Spleen (tissue), 7 donors: ENCODE measurements at regions not wholly inside any gene's neighbourhood (a gene's known extent, or its start where the extent isn't known, plus 50 kb on each side); places are given as distances from the start of the nearest gene placed in this dataset.

Experiments used
- POLR2A ChIP-seq, 3 donors: fragments of 450-650 bp; IDR thresholded peaks; one replicate each; pipeline ENCODE4 v1.5.1; 2017; ENCODE audit warnings: antibody characterized with exemption in 3 of 3, mild to moderate bottlenecking in 1 of 3
- POLR2AphosphoS5 ChIP-seq, 3 donors: sonication (generic); formaldehyde crosslinking; IDR thresholded peaks; one replicate each; pipeline ENCODE4 v1.5.1; 2017; ENCODE audit warnings: antibody characterized with exemption in 3 of 3
- TF ChIP-seq, protein P1 (sequence below), 11 experiments: fragments of 200-600 bp in 7 of 11; fragments of 450-650 bp in 4 of 11; sonication (generic) in 4 of 11; IDR thresholded peaks in 8 of 11; conservative IDR thresholded peaks in 3 of 11; 1 replicate in 7 of 11; 2 replicates in 4 of 11; pipeline versions ENCODE4 v1.4.0 to v1.8.0; 2016 to 2021; ENCODE audit warnings: antibody characterized with exemption in 11 of 11, inconsistent platforms in 4 of 11, mild to moderate bottlenecking in 1 of 11
- donor health status: DM: no; HTN: no; CAD: no; lungs with moderate emphysema.
- donor health status: DM: no; HTN: no; CAD: no.
- donor health status: DM: no; HTN: no; CAD: no.

DNA sequence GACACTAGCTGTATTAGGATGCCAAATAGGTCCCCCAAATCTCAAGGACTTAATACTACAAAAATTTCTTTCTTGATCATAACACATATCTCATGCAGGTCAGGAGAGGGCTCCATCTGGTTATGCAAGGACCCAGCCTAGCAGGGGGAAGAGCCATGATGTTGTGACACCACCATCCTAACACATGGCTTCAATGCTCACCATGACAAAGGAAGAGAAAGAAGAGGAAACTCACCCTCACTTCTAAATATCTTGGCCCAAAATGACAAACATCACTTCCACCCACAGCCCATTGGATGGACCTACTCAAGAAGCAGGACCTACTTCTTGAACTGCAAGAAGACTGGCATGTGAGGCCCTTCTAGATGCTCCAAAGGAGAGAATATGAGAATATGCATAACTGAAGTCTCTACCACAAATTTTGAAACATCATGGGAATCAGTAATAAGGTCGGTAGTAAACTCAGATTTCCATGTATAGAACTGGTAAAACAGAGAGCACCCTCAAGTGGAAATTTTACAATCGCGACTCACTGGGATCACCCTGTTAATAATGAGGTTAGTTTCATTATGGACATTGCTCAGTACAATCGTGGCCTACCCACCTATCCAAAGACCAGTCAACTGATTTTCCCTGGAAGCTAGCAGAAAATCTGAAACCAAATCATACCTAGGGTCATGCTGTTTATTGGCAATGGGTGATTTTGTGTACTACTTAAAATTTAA lies 308.2 kb downstream of the ACTL7B start:
- TF ChIP-seq, protein P1, sequence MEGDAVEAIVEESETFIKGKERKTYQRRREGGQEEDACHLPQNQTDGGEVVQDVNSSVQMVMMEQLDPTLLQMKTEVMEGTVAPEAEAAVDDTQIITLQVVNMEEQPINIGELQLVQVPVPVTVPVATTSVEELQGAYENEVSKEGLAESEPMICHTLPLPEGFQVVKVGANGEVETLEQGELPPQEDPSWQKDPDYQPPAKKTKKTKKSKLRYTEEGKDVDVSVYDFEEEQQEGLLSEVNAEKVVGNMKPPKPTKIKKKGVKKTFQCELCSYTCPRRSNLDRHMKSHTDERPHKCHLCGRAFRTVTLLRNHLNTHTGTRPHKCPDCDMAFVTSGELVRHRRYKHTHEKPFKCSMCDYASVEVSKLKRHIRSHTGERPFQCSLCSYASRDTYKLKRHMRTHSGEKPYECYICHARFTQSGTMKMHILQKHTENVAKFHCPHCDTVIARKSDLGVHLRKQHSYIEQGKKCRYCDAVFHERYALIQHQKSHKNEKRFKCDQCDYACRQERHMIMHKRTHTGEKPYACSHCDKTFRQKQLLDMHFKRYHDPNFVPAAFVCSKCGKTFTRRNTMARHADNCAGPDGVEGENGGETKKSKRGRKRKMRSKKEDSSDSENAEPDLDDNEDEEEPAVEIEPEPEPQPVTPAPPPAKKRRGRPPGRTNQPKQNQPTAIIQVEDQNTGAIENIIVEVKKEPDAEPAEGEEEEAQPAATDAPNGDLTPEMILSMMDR (IDR thresholded peaks at IDR 0.05 in 8 of 11, conservative IDR thresholded peaks at IDR 0.05 in 3 of 11): no peak
- TF ChIP-seq POLR2A (IDR thresholded peaks at IDR 0.05) (no peak), POLR2AphosphoS5 (IDR thresholded peaks at IDR 0.05) (no peak)
